ENCODE measurements at regions not wholly inside any gene's neighbourhood (a gene's known extent, or its start where the extent isn't known, plus 50 kb on each side); places are given as distances from the start of the nearest gene placed in this dataset.

- no peak for TF ChIP-seq POLR2A (IDR thresholded peaks at IDR 0.05)
- no peak for TF ChIP-seq CTCF (IDR thresholded peaks at IDR 0.05)
Measured at GRCh38 chr14:88998027-88998426, 173.6 kb downstream of the TTC8 start.

All from ovary (tissue), 3 donors.